Hindlimb muscle (tissue), 1 donor: ENCODE measurements at regions not wholly inside any gene's neighbourhood (a gene's known extent, or its start where the extent isn't known, plus 50 kb on each side); places are given as distances from the start of the nearest gene placed in this dataset.

Experiments
- DNase-seq: peaks from one replicate; pipeline ENCODE4 v3.0.0-alpha.2; 2013

DNA sequence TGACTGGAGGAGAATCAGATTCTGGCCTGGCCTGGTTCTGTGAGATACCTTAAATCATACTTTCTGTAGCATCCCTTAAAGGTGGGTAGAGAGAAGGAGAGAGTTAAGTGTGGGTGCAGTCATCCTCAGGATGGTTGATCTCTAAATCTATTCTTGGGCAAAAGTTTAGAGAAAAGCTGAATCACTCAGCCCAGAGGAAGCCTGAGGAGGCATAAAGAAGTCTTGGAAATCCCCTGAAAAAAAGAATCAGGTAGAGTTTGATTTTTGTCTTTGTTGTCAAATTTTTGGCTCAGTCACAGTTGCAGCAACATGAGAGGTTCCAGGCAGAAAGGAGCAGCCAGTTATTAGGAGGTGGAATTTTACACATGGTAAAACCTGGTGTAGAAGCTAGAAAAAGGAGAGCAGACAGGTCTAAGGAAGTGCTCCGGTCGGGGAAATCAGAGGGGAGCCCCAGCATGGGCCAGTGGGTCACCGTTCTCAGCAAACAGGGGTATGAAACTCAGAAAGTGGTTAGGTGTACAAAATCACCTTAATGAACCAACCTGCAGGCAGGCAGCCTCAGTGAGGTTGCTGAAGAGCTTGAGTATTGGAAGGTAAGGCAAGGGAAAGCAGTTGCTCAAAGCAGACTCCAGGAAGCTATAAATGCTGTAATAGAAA, 116.2 kb upstream of the CNTLN start:
- DNase-seq = no peak

DNA sequence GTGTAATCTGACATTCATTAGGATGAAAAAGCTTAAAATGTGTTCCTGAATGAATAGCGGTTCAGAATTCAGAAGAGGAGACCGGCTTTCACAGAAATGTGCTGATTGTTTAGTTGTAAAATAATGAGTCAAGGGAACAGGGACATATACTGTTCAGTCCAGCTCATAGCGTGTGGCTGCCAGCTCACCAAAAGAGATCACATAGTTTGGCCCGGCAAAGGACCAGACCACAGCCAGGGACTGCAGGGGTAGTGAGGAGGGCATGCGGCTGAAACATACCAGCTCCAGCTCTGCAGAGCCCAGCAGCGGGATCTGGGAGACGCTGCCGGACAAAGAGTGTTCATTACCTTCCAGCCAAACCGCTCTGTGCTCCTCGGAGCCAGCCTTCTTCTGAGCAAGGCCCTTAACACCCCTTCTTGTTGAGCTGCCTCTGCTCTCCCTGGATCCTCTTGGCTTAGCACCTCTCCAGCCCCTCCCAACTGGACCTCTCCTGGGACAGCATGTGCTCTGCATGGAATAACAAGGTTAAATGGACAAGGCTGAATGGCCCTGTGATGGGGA, 116.8 kb upstream of the CNTLN start:
- DNase-seq = peak; percentile 42

DNA sequence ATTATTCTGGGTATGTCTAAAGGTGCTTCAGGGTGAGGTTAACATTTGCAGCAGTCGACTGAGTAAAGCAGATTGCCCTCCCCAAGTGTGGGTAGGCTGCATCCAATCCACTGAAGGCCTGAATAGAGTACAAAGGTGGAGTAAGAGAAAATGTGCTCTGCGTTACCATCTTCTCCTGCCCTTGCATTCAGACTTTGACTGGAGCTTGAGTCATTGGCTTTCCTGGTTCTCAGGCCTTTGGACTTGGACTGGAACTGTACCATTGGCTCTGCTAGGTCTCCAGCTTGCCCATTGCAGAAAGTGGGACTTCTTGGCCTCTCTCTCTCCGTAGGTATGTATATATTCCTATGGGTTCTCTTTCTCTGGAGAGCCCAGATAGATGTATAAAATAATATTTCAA, 120.9 kb upstream of the CNTLN start:
- no peak for DNase-seq

DNA sequence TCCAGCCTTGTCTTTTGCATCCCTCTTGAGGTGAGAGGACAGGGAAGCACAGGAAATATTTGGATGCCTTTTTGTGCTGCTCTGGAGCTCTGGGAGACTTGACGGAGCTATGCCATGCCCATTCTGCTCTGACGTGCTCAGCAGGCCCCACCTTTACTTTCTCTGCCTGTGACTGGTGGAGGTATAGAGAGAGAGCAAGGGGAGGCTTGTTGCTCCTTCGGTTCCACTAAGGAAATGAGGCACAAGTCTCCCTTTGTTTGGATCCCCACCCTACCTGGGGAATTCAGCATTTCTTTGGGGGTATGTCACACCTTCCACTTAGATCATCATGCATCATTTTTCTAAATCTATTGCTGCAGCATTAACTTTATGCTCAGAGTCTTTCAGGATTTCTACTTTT, 121.8 kb upstream of the CNTLN start:
- DNase-seq = no peak

DNA sequence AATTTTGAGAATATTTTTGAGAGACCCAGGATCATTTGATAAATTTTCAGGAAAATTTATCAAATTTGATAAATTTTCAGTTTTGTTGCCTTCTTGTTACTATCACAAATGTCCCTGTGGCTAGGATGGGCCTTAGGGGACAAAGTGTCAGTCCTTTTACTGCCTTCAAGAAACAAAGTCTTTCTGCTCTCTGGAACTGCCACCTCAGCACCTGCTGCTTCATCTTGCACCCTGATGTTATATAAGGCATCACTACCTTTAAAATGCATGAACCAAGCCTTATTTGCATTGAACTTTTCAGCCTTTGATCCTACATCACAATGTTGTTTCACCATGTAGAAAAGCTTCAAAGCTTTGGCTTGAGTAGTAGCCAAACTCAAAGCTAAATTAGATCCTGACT, 123.0 kb upstream of the CNTLN start:
- DNase-seq = no peak

DNA sequence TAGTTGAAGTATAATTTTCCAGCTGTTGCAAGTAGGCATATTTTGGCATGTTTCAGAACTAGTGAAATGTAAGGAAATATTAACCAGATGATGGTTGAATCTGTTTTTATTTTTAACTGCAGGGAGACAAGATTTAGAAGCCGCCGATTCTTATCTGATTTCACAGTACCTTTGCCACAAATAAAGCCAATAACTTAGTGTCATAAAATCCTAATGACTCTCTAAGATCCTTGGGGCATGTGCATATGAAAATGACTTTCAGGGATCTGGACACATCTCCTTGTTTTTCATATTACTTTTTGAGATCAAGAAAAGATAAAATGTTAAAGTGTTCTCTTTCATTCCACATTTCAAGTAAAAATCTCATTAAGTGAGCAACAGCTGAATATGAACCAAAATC, 125.8 kb upstream of the CNTLN start:
- no peak for DNase-seq

DNA sequence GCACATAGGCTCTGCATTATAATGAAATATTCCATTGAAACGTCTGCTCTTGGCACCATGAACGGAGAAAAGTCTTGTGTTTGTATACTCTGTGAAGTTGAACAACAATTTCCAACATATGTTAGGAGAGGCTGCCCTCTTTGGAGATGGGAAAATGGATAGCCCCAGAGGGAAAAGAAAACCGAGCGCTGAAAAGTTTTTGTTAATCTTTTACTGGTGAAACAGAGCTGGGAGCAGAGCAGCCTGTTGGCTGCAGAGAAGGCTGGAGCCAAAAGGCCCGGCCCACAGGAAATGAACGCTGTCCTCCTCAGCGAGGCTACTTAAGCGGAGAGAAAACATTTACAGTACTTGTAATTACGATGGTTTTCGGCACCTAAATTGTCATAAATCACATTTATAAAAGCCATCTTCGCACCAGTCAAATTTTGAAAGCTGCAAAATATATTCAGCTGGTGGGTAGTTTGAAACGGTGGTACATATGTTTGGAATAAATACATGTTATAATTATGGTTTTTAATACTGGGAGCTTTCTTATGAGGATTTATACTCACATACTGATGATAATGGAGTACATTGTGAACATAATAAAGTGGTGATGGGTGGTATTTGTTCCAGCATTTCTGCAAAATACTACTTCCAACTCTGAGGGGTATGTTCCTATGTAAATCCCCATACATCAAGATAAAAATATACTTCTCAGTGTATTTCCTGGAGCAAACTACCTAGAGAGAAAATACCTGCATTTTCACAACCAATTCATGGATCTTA, 129.6 kb upstream of the CNTLN start:
- DNase-seq = peak; percentile 85

DNA sequence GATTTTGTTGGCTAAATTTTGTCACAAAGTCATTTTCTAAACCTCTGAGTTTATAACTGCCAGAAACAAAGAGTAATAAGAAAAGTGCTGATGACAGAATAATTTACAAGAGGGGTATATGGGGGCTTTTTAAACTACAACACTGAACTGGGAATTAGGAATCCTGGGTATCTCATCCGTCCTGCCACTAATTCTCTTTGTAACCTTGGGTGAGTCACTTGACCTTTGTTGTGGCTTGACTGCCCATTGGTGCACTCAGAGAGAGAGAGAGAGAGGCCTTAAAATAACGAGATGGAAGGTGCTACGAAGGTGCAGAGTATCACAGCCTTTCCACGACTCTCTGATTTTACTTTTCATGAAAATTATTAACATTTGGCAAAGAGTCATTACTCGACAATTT, 130.3 kb upstream of the CNTLN start:
- DNase-seq = no peak

DNA sequence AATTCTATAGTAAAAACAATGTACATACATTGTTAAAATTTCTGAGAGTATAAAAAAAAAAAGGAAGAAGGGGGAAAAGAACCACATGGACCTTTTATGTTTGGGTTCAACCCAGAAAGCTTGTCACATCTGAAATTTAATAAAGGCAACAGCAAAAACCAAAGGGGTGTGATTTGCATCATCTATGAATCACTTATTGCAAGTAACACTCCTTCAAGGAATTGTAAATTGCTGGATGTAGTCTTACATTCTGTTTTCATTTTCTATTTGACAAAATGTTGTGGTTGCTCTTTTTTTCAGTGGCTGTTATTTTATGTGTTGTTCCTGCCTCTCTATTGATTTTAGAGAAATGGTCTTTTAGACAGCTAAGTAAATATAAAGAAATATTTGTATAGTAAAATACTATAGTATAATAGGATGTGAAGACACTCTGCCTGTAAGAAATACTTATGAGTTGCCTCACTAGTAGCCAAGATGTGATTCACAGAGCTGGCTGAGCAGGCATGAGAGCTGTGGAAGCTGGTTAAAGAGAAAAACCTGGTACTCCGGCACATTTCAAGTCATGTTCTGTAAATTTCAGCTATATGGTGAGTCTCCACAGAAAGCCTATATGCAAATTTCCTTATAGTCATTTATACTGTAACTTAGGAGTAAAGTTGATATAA, 131.1 kb upstream of the CNTLN start:
- peak; percentile 41 for DNase-seq

DNA sequence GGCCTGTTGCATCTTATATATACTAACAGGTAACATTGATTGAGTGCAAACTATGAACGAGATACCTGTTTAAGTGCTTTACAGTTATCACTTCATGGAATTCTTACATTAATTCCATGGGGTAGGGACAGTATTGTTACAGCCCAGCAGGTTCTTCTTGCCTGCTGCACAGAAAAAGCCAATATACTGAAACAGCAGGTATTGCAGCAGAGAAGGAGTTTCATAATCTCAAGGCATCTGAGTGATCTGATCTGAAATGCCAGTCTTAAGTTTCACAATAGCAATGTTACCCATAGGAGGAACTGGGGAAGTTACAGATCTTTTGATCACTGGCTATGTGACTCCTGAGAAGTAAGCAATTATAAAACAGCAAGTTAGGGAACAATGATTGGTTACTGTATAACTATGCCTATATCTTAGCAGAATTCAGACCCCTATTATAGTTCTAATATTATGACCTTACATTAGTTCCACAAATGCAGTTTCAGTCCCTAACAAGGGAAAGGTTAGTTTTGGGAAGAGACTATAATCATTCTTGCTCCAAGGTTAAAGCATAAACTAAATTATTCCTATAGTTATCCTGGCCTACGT, 126.5 kb upstream of the BNC2 start:
- no peak for DNase-seq

DNA sequence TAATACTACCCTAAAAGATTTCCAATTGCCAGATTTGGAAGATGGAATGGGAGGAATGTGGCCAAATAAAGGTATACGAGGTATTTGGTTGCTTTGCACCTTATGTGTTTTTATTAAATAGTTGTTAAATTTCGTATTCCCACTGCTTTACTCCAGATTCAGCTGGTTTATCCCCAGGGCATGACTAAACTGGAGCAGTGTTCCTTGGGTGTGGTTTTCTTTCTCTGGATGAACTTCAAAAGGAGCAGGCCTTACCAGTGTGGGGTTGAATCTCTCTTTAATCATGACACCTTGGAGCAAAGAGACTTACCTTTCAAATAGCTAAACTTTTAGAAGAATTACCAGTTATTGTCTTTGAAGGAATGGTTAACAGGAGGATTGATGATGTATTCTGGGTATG, 121.7 kb upstream of the BNC2 start:
- no peak for DNase-seq

DNA sequence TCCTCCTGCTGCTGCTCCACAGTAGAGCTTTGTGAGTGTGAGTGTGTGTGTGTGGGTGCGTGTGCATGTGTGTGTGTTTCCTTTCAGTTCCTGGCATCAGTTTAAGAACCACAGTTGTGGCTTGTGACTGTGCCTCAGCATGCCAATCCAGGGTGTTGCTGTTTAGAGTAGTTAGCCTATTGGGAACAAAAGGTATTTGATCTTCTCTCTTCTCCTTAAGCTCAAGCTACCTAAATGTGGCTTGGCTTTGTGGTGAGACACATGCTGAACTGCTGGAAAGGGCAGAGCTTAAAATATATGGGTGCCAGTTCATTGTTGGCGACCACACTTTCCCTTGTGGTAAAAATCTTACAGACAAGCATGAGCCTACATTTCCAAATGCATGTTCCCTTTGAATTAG, 116.6 kb upstream of the BNC2 start:
- no peak for DNase-seq

DNA sequence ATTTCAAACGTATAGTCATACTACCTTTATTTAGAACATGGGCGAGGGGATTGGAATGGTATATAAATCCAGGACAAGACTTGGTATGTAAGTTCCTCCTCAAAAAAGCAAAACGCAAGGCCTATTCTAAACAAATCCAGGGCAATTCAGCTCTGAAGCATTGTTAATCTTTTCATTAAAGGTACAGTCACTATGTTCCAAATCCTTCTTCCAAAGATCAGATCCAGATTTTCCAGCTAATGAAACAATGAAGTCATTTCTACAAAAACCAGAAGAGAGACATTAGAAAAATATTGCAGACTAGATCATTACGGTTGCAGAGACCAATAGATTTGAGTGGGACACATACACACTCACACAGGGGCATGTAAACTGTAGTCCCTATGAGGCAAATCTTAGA, 116.1 kb upstream of the BNC2 start:
- no peak for DNase-seq

DNA sequence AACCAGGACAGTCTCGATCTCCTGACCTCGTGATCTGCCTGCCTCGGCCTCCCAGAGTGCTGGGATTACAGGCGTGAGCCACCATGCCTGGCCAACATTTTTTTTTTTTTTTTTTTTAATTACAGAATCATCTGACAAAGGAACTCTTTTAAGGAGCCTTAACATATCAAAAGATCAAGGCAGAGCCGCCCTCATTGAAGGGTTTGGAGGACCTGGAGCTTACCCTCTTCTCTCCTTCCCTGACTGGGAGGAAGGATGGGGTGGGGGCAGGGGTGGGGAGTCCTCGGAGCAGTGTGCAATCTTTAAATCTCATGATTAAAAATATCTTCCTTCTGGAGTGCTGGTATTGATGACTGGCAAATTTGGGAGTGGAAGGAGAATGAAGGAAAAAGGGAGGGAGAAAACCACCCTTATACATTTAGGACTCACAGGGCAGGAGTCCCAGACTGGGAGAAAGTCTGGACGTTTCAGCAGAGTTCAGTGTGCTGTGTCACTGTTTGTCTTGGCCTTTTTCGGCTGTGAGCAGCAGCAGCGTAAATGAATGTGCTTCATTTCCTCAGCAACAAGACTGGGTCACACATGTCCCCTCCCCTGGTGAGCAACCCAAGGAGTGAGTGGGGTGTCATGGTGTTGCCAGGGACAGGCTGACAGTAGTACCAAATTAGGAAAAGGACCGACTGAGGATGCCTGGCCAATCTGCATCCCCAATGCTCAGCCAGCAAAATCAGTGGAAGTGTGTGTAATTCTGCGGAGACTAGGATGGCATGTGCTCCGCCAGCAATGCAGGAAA, 115.3 kb upstream of the BNC2 start:
- DNase-seq = no peak

DNA sequence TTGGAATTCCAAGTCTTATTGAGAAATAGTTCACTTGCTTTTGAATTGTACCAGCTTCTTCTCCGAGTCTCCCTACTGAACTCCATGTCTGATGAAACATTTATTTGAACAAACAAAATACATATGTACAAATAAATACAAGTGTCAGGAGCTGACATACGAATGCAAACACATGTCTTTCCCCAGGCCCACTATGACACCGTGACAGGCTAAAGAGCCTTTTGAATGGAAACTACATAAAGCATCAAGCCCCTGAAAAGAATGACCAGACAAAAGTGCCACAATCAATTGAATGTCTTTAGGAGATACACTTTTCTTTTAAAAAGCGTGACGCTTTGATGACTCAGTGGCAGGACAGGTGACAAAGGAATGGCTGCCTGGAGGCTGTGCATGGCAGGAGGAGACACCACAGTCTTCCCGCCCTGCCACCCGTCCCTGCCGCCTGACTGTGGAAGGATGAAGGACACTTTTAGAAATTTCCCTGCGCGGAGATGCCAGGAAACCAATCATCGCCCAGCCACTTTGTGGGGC, 112.4 kb upstream of the BNC2 start:
- no peak for DNase-seq

DNA sequence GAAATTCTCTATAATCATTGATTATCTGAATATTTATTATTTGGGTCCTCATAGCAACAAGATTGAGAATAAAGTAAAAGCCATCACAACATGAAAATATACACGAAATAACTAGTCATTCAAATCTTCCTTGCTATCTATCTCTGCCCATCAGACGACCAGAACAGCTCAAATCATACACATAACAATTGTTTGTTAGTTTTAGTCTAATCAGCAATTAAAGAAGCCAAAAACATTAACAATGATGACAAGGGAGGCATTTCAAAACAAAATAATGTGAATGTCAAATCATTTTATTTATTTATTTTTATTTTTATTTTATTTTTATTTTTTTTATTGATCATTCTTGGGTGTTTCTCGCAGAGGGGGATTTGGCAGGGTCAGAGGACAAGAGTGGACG, 106.0 kb upstream of the BNC2 start:
- no peak for DNase-seq

DNA sequence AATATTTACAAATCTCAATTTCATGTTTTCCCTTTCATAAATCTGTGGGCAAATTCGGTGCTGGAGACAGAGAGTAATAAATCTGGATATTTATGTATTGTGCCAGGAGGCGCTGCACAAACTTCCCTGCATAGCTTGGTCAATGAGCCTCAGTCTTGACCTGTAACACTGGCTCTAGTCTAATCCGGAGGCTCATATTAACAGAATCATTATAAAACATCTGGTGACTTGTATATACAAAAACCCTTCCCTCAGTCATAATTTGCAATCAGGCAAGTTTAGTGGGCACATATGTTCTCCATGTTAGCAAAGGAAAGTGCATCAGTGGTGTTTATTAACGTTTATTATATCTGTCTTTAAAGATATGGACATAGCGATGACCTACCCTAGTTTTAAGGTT, 104.0 kb upstream of the BNC2 start:
- DNase-seq = no peak

DNA sequence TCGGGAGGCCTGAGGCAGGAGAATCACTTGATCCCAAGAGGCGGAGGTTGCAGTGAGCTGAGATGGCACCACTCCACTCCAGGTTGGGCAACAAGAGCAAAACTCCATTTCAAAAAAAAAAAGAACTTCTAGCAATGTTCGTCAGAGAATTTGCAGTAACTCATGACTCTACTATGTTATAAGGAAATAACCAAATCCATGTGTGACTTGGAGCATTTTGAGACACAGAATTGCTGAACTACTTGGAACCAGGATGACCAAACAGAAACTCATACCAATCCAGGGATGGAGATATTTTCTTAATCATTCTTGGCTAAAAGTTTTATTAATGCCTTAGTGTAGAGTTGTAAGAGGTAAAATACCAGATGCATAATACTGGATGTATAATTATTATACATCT, 99.9 kb upstream of the BNC2 start:
- no peak for DNase-seq

DNA sequence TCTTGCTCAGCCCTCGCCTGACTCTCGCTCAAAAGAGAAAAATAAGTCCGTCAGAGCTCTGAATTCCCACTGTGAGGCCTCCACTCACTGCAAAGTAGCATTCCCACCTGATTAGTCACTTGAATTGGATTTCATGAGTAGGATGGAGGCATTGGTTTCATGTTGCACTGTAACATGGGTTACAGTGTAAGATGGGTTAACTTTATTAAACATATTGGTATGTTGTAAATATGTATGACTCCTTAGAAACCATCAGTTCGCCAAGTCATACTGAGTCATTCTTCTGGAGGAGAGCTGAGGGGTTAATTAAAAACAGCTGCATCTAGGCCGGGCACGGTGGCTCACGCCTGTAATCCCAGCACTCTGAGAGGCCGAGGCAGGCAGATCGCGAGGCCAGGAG, 93.8 kb upstream of the BNC2 start:
- DNase-seq = no peak

DNA sequence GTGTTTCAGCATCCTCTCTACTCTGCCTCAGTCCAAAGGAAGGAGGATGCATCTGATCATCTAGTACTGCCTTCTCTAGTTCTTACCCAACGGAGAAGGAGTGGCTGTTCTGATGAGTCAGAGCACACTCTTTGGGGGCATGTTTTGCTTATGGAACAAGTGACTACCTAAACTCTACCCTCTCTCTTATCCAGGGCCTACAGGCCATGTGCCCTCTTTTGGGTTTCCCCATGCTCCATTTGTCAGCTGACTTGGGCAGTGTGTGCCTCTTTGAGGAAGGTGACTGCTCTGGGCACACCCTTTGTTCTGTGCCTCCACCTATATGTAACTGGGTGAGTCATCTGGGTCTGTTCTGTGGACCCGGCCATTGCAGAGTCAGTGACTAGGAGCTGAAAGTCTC, 89.6 kb upstream of the BNC2 start:
- DNase-seq = no peak

DNA sequence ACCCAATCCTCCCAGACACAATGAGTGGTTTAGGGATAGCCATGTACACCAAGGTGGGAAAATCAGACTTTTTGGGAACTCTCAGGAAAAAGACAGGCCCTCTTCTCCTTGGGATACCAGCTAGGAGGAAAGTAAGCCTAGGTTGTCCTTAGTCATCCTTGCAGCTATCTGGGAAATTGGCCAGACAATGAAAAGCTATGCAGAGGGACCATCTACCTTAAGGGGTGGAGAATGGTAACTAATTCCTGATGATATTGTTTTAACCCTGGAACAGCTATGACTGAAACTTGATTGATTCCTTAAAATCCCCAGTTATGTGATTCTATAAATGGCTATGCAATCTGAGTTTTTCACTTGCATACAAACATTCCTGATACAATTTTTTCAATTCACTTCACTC, 88.9 kb upstream of the BNC2 start:
- DNase-seq = no peak

DNA sequence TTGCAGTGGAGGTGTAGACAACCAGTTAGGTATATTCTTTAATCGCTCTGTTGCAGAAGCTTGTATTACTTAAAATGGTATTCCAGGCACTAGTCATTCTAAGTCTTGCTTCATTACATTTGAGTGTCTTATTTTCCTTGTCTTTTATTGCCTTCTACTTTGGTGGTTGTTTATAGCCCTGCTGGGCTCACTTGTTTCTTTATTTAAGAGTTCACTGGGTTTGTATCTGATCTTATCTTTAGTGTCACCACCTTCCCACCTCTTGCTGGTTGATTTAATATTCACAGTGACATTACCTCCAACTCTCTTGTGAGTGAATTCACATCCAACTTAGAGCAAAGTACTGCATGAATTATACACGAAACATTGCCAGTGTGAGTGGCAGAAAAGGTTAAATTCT, 83.6 kb upstream of the BNC2 start:
- no peak for DNase-seq
